Right lung (tissue), 2 donors: ENCODE measurements at regions not wholly inside any gene's neighbourhood (a gene's known extent, or its start where the extent isn't known, plus 50 kb on each side); places are given as distances from the start of the nearest gene placed in this dataset.

ENCODE experiments used
- DNase-seq, 2 donors: peaks; one replicate each; pipeline ENCODE4 v3.0.0-alpha.2; 2013

GRCh38 chr1:184322253-184322652 lies 64.6 kb upstream of the C1orf21 start:
- DNase-seq = no peak

GRCh38 chr1:184324972-184325371 lies 61.9 kb upstream of the C1orf21 start:
- DNase-seq = no peak

GRCh38 chr1:184326278-184326677 lies 60.6 kb upstream of the C1orf21 start:
- no peak for DNase-seq

- DNase-seq = no peak
Observed at GRCh38 chr1:184329245-184329953, 57.4 kb upstream of the C1orf21 start.

- peak; percentile 17 to 26 for DNase-seq
Observed at GRCh38 chr1:184329962-184330868, 56.6 kb upstream of the C1orf21 start.

GRCh38 chr1:184330875-184331274 lies 56.0 kb upstream of the C1orf21 start:
- DNase-seq = no peak
